SU-DHL-6 (cell line): ENCODE measurements at regions not wholly inside any gene's neighbourhood (a gene's known extent, or its start where the extent isn't known, plus 50 kb on each side); places are given as distances from the start of the nearest gene placed in this dataset.

Experiments used
- CTCF ChIP-seq: fragments of 200-600 bp; sonication (generic); IDR thresholded peaks from one replicate; pipeline ENCODE4 v1.5.1; 2017; ENCODE audit warnings: antibody characterized with exemption, mild to moderate bottlenecking, low read length, moderate library complexity; ENCODE audit not compliant: insufficient read depth, poor library complexity, severe bottlenecking
- EZH2phosphoT487 ChIP-seq: fragments of 200-600 bp; sonication (generic), shearing (Covaris generic); conservative IDR thresholded peaks from 2 replicates; pipeline ENCODE4 v1.6.1; 2018; ENCODE audit warnings: mild to moderate bottlenecking, antibody characterized with exemption, low read length, moderate library complexity, mixed read lengths

- TF ChIP-seq CTCF (no peak), EZH2phosphoT487 (no peak)
Observed at GRCh38 chr11:109695696-109696095, 273.7 kb downstream of the C11orf87 start.
